Stomach (tissue), 4 donors: ENCODE measurements at regions not wholly inside any gene's neighbourhood (a gene's known extent, or its start where the extent isn't known, plus 50 kb on each side); places are given as distances from the start of the nearest gene placed in this dataset.

ENCODE experiments used
- CTCF ChIP-seq, 7 experiments: fragments of 450-650 bp in 4 of 7; fragments of 200-600 bp in 3 of 7; sonication (generic) in 3 of 7; IDR thresholded peaks; one replicate each; pipeline ENCODE4 v1.5.1; 2016 to 2019; ENCODE audit warnings: antibody characterized with exemption in 7 of 7, control low read depth in 2 of 7, mild to moderate bottlenecking in 1 of 7
- POLR2A ChIP-seq, 4 donors: fragments of 450-650 bp; IDR thresholded peaks; one replicate each; pipeline ENCODE4 v1.6.1; 2016; ENCODE audit warnings: antibody characterized with exemption in 4 of 4, control low read depth in 2 of 4, mild to moderate bottlenecking in 1 of 4, moderate library complexity in 1 of 4
- POLR2AphosphoS5 ChIP-seq, 3 donors: sonication (generic); formaldehyde crosslinking; IDR thresholded peaks; one replicate each; pipeline ENCODE4 v1.6.1; 2016; ENCODE audit warnings: antibody characterized with exemption in 3 of 3

- TF ChIP-seq POLR2AphosphoS5 (IDR thresholded peaks at IDR 0.05) (no peak), POLR2A (IDR thresholded peaks at IDR 0.05) (no peak), CTCF (IDR thresholded peaks at IDR 0.05) (no peak)
These were observed 269.1 kb downstream of the TMX3 start for GRCh38 chr18:68445668-68446426.
